ENCODE measurements at regions not wholly inside any gene's neighbourhood (a gene's known extent, or its start where the extent isn't known, plus 50 kb on each side); places are given as distances from the start of the nearest gene placed in this dataset.
A peak's percentile ranks its signal among the peaks of the same experiment; 100 is the strongest.

DNA sequence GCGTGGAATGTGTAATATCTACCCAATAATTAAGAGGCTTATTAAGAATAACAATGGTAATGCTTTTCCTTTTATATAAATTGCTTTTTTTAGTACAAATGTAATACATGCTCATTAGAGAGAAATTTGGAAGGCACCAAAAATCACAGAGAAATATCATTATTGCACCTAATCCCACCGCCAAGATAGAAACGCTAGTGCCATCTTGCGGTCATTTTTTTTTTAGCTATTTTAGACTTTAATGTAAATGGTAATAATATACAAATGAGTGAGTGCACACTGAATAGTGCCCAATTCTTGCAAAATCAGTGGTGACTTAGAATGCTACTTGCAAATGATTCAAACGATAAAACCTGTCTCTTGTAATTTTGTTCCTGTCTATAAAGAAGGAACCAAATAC is 576.8 kb upstream of the TMEM132C start:
- DNase-seq, result no peak

DNA sequence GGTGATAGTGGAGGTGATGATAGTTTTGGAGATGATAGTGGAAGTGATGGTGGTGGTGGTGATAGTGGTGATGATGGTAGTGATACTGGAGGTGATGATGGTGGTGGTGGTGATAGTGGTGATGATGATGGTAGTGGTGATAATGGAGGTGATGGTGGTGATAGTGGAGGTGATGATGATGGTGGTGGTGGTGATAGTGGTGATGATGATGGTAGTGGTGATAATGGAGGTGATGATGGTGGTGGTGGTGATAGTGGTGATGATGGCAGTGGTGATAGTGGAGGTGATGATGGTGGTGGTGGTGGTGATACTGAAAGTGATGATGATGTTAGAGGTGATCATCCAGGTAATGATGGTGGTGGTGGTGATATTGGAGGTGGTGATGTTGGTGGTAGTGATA is 570.0 kb upstream of the TMEM132C start:
- DNase-seq, result no peak

DNA sequence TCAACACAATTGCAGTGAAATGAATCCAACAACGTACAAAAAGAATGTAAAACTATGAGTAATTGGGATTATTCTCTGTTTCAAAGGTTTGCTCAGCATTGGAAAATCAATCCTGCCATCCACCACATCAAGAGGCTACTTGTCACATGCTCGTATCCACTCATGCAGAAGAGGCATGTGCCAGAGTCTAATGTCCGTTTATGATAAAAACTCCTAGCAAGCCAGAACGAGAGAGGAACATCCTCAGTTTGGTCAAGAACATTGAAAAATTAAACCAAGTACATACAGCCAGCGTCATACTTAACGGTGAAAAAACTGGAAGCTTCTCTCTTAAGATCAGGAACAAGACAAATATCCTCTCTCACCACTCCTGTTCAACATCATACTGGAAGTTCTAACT is 563.9 kb upstream of the TMEM132C start:
- DNase-seq, result no peak

DNA sequence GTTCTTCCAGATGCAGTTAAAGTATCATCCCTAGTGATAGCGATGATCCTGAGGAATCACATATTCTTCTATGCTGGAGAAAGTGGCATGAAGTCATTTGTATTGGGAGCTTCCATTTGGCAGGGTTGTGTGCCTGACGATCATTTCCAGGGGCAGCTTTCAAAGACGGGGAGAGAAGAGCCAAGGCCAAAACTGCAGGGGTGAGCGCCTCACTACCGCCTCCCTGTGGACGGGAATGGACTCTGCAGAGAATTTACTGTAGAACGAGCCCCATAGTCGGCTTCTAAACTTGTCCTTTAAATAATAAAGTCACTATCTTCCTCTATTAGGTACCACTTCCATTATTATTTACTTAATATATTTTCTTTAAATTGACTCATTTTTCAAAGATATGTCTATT is 555.9 kb upstream of the TMEM132C start:
- no peak for DNase-seq

DNA sequence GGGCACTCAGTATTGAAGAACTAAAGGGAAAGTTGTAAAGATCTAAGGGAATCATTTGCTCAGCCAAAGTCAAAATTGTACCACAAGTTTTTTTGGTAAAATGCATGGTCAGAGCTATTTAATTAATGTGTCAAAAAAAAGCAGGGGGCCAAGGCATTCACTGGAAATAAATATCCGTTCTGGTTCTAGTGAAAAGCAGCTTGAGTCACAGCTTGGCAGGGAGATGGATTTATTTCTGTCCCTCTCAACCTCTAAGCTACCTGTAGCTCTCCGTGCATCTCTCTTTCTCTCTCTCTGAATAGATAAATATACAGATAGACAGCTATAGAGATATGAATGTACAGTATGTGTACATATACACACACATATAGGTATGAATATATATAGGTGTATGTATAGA is 554.4 kb upstream of the TMEM132C start:
- no peak for DNase-seq

DNA sequence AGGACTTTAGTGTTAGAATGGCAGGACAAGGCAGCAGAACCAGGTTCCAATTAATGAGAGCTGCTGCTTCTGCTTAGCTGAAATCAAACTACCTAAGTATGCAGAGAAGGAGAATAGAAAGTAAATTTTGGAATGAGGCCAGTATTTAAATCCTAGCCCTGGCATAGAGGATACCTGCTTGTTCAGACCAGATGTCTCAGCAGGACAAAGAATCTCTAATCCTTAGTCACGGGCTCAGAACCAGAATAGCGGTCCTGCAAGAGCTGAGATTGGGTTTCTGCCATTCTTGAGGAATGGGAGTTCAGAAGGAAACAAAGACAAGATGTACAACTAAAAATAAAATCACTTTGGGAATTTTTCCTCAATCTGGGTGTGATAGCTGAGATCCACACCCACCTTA is 550.8 kb upstream of the TMEM132C start:
- DNase-seq, result no peak

DNA sequence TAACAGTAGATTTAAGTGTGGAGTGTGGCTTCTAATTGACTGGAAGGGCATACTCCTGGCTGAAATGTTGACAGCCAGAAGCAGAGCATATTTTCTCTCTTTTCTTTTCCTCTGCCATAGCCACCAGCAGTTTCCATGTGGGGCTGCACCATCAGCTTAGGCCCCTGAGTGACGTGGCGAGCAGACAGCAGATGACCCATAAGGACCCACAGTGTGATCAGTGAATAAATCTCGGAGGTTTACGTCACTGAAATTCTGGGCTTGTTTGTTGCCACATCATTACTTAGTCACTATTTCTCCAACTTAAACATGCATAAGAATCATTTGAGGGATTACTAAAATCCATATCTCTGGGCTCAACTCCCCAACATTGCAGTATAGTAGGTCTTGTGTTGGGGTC is 549.7 kb upstream of the TMEM132C start:
- no peak for DNase-seq

DNA sequence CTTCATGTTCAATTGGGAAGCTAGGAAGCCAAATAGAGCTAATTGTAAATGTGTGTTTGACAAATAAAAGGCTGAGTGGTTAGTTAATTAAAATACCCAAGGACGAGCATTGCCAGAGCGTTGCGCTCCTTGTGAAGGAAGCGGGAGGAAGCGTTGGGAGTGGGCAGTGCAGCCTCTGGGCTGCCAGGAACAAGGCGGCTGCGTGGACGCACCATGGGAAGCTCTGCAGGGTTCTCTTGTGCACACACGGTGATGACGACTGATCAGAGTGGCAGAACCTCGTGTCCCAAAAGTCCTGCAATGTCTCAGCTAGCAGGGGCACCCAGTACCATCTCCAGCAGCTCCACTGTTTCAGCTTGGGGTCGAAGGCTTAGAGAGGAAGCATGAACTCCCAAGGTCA is 546.6 kb upstream of the TMEM132C start:
- no peak for DNase-seq

DNA sequence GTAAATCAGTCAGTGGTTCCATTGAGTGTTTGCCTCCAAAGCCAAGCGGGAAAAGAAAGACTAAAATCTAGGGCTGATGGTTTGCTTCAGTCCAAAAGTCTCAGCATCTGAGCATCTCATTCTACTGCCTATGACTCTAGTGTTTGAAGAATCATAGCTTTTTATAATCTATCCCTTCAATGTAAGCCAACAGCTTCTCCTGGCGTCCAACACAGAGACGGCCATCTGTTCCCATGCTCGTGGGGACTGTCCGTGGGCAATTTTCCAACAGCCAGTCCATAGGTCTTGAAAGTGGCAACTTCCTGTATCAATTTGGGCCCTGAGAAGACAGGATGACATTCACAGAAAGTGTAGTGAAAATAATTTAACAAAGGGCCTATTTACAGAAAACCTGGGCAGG is 544.4 kb upstream of the TMEM132C start:
- peak; percentile 69 for DNase-seq

DNA sequence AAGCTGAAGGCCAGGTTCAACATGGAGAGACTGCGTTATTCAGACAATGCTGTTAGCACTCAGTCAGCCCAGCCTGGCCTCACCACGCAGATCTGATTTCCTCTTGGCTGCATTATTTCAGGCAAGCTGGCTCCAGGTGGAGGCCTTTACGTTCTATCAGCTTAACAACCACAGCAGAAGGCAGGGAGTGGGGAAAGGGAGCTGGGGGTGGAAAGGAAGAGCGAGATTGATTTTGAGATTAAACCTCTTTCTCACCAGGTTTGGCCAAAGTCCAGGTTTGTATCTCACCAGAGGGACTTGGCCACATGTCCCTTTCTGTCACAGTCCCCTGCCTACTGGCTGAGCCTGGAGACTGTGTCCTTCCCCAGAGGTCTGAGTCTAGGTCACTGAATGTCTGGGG is 543.7 kb upstream of the TMEM132C start:
- peak; percentile 94 for DNase-seq

DNA sequence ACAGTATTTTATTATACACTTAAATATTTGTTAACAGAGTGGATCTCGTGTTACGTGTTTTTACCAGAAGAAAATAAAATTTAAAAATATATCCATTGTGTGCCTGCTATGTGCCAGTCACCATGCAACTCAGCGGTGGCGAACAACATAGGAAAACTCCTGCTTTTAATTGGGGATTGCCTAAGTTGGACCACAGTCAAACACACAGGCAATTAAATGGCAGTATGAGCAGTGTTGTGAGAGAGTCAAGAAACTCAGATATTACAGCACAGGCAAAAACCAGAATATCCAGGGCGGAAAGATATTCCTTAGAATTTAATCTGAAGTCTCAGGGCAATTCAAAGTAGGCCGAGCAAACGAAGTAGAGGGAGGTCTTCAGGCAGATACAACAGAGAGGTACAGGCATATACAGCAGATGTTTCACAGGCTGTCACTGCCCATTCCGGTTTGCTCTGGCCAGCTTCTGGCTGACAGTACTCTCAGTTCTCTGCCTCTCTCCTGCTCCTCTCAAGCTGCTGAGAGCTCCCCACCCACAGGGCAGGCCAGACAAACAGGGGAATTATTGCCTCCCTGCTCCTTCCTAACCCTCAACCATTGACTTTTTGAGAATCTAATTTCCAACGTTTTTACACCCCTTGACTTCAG is 540.2 kb upstream of the TMEM132C start:
- DNase-seq, result peak; percentile 34

DNA sequence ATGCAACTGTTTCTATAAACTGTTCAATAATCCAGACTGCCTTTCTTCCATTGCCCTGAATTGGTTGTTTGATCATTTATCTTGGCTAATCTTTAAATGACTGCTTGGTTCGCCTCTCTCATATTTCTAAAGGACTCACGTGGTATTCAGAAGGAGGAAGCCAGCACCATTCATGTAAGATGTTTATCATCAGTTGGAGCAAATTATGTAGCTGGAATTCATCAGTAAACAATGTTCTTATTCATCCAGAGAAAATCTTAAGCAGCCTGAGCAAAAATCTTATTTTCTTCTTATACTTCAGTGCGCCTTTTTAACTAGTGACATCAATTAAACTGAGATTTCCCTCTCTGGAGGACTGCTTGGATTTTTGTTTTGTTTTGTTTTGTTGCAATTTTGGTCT is 538.7 kb upstream of the TMEM132C start:
- DNase-seq, result no peak

DNA sequence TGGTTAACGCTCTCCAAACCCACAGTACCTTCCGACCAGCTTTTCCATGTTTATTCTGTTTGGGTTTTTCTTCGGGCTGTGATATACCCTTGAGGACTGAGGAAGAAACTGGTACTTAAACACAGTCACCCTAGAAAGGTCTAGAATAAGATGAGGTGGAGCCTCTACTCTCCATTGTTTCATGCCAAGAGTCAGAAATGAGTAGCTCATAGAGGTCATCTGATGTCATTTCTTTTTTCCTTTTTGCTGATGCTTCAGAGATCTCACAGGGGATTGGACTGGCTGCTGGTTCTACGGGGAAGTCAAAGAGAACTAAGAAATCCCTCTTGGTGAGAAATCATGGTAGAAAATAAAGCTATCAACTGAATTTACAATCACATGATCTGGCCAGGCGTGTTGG is 538.2 kb upstream of the TMEM132C start:
- no peak for DNase-seq

DNA sequence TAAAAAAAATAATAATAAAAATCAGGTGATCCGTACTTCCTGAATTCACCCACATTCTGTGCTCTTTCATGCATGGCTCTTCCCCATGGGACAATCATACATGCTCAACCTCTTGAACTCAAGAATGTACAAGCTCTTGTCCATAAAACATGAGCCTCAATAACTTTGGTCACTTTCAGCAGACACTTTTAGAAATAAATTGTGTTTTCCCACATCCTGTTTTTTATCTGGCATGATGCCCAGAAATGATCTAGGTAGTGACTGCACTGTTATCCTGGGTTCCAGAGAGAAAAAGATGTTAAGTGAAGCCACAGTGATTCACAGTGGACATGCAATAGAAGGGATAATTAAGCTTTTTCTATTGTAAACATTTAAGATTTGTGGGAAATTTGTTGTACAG is 537.6 kb upstream of the TMEM132C start:
- DNase-seq, result peak; percentile 49

DNA sequence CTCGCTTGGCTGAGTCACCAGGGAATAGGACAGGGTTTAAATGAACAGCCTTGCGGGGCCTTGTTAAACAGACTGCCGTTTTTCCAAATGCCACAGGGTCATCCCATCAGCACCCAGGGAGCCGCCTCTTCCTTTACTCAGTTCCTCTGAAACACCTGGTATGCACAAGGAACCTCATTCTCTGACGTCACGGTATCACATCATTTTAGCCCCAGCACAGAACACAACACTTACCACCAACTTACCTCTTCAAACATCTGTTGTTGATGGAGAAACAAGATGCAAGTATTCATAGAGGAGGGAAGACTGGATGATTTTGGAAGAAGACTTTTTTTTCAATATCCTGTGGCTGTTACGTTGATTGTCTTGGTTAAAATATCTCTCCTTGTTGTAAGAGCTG is 535.3 kb upstream of the TMEM132C start:
- peak; percentile 72 for DNase-seq

DNA sequence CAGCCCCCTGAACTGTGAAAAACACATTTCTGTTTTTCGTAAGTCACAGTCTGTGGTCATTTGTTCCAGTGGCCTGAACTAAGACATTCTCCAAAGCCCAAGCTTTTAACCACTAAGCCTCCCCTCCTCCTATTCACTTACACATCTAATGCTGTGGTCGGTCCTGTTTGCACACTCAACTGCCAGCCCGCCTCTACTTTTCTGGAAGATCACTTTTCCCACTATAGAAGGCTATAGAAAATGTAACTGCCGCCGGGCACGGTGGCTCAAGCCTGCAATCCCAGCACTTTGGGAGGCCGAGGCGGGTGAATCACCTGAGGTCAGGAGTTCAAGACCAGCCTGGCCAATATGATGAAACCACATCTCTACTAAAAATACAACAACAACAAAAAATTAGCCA is 524.7 kb upstream of the TMEM132C start:
- no peak for DNase-seq

DNA sequence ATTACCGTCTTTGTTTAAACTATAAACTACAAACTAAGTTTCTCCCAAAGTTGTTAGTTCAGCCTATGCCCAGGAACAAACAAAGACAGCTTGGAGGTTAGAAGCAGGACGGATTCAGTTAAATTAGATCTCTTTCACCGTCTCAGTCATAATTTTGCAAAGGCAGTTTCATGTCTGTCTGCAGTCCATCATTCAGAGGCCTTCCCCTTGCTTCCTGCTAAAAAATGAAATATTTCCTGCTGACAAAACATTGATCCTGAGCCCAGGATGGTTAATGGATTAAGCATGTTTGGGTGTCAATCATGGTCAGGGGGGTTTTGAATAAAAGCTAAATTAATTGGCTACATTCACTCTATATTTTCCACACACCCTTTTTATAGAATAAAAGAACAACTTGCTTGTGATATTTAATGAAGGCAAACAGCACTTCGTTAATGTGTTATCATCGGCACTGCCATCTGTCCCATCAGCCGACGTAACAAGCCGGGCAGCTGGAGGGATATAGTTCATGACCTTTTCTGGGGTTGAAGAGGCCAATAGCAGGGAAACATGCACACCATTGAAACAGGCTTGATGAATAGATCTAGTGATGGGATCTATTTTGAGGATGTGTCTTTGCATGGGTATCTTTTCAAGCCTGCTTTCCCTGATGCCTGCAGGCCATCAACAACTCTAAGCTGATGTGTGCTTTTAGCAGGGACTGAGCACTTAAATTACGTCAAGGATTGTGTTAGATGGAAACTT is 521.3 kb upstream of the TMEM132C start:
- peak; percentile 76 for DNase-seq

DNA sequence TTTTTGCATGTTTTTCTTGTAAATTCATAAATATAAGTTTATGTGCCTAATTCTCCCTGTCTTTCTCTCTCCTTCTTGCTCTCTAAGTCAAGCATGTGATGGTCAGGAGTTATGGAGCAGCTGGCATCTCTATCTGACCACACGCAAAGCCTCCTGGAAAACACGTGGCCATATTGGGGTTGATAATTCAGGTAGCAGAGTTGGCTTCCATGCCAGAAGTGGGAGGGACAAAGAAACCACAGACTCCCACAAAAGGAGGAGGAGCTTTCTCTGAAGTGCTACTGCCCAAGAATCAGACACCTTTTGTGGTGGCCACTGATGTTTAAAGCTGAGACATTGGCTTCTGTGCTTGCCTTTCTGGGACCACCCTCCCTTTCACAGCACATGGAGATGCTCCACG is 517.6 kb upstream of the TMEM132C start:
- DNase-seq, result no peak

DNA sequence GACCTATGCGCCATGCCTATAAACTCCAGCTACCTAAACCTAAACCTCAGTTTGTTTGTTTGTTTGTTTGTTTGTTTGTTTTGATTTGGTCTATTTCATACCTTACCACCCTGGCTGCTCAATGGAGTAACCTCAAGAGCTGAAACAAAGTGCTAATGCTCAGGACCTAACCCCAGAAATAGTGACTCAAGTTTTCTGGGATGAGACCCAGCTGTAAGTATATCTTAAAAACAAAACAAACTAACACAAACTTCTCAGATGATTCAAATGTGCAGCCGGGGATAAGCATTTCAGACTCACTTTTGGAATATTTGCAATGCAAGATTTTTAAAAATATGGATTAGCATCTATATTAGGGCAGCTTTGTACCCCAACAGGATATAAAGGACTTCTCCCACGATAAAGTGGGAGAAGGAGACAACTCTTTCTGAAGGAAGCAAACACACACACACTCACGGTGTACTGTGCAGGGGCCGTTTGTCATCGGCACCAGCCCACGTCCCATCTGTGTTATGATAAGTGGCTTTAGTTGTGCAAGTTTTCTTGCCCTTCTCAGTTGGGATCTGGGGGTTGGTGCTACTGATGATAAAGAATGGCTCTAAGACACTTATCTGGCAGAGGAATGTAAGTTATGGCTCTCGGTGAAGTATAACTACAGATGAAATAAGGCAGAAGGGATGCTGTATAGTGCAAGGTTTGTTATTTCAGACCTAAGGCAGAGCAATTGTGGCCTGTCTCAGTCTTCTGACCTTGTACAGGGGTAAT is 516.7 kb upstream of the TMEM132C start:
- no peak for DNase-seq

DNA sequence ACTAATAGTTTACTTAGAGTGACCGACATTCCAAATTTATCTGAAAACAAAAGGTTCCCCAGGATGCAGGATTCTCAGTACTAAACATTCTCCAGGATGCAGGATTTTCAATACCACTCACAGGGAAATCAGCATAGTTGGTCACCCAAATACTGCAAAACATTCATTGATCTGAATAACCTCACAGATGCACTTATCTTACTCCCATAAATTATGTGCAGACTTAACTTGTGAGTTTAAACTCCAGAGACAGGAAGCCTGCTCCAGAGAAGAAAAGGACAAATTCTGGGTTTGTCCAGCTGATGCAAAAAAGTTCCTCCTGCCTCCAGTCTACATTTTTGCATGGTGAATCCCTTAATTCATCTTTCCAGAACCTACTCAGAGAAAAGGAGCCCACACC is 514.2 kb upstream of the TMEM132C start:
- DNase-seq, result no peak

DNA sequence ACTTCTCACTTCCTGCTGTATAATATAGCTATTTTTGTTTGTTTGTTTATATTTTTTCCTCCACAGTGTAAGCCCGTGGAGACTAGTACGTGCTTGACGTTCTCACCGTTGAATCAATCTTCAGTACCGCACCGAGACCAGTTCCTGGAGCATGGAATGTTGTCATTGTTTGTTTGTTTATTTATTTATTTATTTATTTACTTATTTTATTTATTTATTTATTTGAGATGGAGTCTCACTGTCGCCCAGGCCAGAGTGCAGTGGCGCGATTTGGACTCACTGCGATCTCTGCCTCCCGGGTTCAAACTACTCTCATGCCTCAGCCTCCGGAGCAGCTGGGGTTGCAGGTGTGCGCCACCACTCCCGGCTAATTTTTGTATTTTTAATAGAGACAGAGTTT is 506.6 kb upstream of the TMEM132C start:
- no peak for DNase-seq

DNA sequence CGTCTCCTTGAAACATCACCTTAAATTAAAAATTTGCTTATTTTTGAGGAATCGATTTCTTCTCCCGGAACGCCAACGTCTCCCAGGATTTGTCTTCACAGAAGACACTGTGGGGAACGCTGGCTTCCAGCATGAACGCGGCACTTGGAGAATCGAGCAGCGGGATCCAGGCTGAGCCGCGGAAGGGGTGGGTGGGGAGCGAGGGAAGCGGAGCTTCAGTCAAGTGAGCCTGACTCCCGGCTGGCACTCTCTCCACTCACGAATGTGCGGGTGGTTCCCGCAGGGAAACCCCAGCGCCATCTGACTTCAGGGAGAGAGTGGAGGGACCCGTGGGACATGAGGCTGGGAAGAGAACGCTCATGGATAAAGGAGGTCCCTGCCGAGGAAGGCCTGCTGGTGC is 506.0 kb upstream of the TMEM132C start:
- DNase-seq, result no peak

DNA sequence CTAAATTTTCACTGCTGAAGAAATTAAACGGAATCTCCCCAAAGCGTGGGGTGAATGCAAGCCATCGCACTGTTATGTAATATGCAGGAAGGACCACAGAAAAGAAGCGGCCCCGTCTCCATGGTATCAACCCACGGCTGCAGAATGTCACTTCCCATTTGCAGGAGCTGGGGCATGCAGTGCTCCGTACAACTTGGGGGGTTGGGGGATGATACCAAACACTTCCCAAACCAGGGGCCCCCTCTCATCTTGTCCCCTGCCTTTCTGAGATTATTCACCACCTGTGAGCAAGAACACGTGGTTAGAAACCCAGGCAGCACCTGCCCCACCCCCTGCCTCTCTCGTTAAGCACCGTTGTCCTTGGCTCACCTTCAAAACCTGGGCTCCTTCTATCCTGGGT is 505.1 kb upstream of the TMEM132C start:
- DNase-seq, result peak; percentile 54

DNA sequence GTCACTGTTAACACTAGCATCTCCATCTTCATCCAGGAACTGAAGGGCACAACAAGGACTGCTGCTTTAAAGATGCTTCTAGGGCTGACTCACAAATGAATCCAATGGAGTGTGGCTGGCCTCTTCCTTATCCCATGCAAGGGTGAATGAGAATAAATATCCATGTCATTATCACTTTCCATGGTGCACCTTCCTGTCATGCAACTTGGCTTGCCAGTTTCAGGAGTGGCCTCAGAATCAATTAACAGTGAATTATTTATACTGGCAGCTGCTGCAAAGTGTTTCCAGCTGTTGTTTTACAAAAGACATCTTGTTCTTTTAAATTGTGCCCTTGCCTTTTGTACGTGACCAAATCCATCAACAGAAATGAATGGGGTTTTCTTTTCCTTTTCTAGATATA is 499.3 kb upstream of the TMEM132C start:
- no peak for DNase-seq
